ENCODE measurements at regions not wholly inside any gene's neighbourhood (a gene's known extent, or its start where the extent isn't known, plus 50 kb on each side); places are given as distances from the start of the nearest gene placed in this dataset.

DNA sequence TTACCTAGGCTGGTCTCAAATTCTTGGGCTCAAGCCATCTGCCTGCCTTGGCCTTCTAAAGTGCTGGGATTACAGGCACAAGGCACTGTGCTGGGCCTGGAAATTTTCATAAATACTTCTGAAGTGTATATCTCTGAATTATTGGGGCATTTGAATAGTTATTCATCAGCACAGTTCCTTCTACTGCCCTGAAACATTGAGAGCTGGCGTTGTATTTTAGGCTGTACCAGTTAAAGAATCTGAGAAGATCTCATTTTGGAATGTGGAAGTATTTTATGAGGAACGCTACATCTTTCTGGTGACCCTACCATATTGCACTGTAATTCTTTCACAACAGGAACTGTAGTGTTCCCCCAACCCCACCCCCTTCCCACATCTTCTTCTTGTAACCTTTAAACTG lies 349.0 kb upstream of the RGS6 start (continued):
- TF ChIP-seq CCNT2 (IDR thresholded peaks at IDR 0.05; ENCODE audit: borderline replicate concordance, extremely low read depth, insufficient read length, low read depth, low read length) (no peak), EWSR1 (IDR thresholded peaks at IDR 0.05; ENCODE audit: borderline replicate concordance, low read depth, partially characterized antibody) (no peak), SMAD4 (CRISPR knock-in tag; conservative IDR thresholded peaks at IDR 0.05) (no peak), SAP30 (IDR thresholded peaks at IDR 0.05; ENCODE audit: borderline replicate concordance, insufficient read depth, low read depth, low read length, poor library complexity, severe bottlenecking) (no peak), ZNF124 (CRISPR knock-in tag; IDR thresholded peaks at IDR 0.05) (no peak), LARP7 (IDR thresholded peaks at IDR 0.05) (no peak), ZNF133 (CRISPR knock-in tag; IDR thresholded peaks at IDR 0.05) (no peak)
- TF ChIP-seq, protein P1, sequence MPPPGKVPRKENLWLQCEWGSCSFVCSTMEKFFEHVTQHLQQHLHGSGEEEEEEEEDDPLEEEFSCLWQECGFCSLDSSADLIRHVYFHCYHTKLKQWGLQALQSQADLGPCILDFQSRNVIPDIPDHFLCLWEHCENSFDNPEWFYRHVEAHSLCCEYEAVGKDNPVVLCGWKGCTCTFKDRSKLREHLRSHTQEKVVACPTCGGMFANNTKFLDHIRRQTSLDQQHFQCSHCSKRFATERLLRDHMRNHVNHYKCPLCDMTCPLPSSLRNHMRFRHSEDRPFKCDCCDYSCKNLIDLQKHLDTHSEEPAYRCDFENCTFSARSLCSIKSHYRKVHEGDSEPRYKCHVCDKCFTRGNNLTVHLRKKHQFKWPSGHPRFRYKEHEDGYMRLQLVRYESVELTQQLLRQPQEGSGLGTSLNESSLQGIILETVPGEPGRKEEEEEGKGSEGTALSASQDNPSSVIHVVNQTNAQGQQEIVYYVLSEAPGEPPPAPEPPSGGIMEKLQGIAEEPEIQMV (tag; conservative IDR thresholded peaks at IDR 0.05; ENCODE audit: low read depth), result no peak
- TF ChIP-seq, protein P2, sequence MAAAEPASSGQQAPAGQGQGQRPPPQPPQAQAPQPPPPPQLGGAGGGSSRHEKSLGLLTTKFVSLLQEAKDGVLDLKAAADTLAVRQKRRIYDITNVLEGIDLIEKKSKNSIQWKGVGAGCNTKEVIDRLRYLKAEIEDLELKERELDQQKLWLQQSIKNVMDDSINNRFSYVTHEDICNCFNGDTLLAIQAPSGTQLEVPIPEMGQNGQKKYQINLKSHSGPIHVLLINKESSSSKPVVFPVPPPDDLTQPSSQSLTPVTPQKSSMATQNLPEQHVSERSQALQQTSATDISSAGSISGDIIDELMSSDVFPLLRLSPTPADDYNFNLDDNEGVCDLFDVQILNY (CRISPR knock-in tag; IDR thresholded peaks at IDR 0.05), result no peak
- TF ChIP-seq, protein P3, sequence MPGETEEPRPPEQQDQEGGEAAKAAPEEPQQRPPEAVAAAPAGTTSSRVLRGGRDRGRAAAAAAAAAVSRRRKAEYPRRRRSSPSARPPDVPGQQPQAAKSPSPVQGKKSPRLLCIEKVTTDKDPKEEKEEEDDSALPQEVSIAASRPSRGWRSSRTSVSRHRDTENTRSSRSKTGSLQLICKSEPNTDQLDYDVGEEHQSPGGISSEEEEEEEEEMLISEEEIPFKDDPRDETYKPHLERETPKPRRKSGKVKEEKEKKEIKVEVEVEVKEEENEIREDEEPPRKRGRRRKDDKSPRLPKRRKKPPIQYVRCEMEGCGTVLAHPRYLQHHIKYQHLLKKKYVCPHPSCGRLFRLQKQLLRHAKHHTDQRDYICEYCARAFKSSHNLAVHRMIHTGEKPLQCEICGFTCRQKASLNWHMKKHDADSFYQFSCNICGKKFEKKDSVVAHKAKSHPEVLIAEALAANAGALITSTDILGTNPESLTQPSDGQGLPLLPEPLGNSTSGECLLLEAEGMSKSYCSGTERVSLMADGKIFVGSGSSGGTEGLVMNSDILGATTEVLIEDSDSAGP (CRISPR knock-in tag; IDR thresholded peaks at IDR 0.05), result no peak

Measured in K562 (cell line).